ENCODE measurements at regions not wholly inside any gene's neighbourhood (a gene's known extent, or its start where the extent isn't known, plus 50 kb on each side); places are given as distances from the start of the nearest gene placed in this dataset.
"Not testable (repeated sequence)": the region's sequence is repeated elsewhere in the genome, so short reads cannot be mapped to it uniquely, and the experiment has no call there.

GRCh38 chr16:25372716-25373115, 115.1 kb upstream of the ZKSCAN2 start:
- Histone ChIP-seq H3K4me3 (ENCODE audit: low read depth, low read length) (no peak overlapping the region), H3K9me3 (no peaks in the 10 kb centered on the region), H3K27me3 (no peaks in the 10 kb centered on the region), H3K36me3 (no peaks in the 10 kb centered on the region), H3K4me1 (no peaks in the 10 kb centered on the region)
- no peak for DNase-seq
- TF ChIP-seq CTCF (IDR thresholded peaks at IDR 0.05; ENCODE audit: low read depth, low read length), result no peak

- Histone ChIP-seq H3K36me3 (no peaks in the 10 kb centered on the region), H3K4me1 (no peaks in the 10 kb centered on the region), H3K27me3 (no peaks in the 10 kb centered on the region), H3K4me3 (ENCODE audit: low read depth, low read length) (no peak overlapping the region), H3K9me3 (no peaks in the 10 kb centered on the region)
- TF ChIP-seq CTCF (IDR thresholded peaks at IDR 0.05; ENCODE audit: low read depth, low read length), result no peak
- DNase-seq, result no peak
These were observed 113.7 kb upstream of the ZKSCAN2 start for GRCh38 chr16:25371342-25371741.

- Histone ChIP-seq H3K9me3 (no peaks in the 10 kb centered on the region), H3K27me3 (no peaks in the 10 kb centered on the region), H3K4me1 (no peaks in the 10 kb centered on the region), H3K36me3 (no peaks in the 10 kb centered on the region), H3K4me3 (ENCODE audit: low read depth, low read length) (no peak overlapping the region)
- no peak for TF ChIP-seq CTCF (IDR thresholded peaks at IDR 0.05; ENCODE audit: low read depth, low read length)
- no peak for DNase-seq
These were observed 112.9 kb upstream of the ZKSCAN2 start for GRCh38 chr16:25370541-25370940.

- no peaks in the 10 kb centered on the region for H3K36me3 ChIP-seq
- H3K4me1 ChIP-seq, result no peaks in the 10 kb centered on the region
- TF ChIP-seq CTCF (IDR thresholded peaks at IDR 0.05; ENCODE audit: low read depth, low read length), result no peak
- no peaks in the 10 kb centered on the region for H3K27me3 ChIP-seq
- no peaks in the 10 kb centered on the region; the same call in 1 of the 2 replicates for H3K9me3 ChIP-seq
- no peak overlapping the region for H3K4me3 ChIP-seq (ENCODE audit: low read depth, low read length)
- DNase-seq, result no peak
These were observed 110.3 kb upstream of the ZKSCAN2 start for GRCh38 chr16:25367773-25368524.

- no peak for DNase-seq
- Histone ChIP-seq H3K4me3 (ENCODE audit: low read depth, low read length) (no peak overlapping the region), H3K27me3 (no peaks in the 10 kb centered on the region), H3K36me3 (no peaks in the 10 kb centered on the region), H3K9me3 (no peaks in the 10 kb centered on the region; the same call in 1 of the 2 replicates), H3K4me1 (no peaks in the 10 kb centered on the region)
- no peak for TF ChIP-seq CTCF (IDR thresholded peaks at IDR 0.05; ENCODE audit: low read depth, low read length)
These were observed 108.4 kb upstream of the ZKSCAN2 start for GRCh38 chr16:25366078-25366477.

- not testable (repeated sequence) for DNase-seq; H3K36me3 ChIP-seq; H3K4me1 ChIP-seq; H3K9me3 ChIP-seq; H3K27me3 ChIP-seq; H3K4me3 ChIP-seq (ENCODE audit: low read depth, low read length)
These were observed 101.9 kb upstream of the ZKSCAN2 start for GRCh38 chr16:25359516-25359915.
